ENCODE measurements at regions not wholly inside any gene's neighbourhood (a gene's known extent, or its start where the extent isn't known, plus 50 kb on each side); places are given as distances from the start of the nearest gene placed in this dataset.
"Not testable (repeated sequence)": the region's sequence is repeated elsewhere in the genome, so short reads cannot be mapped to it uniquely, and the experiment has no call there.

- DNase-seq: no peak
These were observed 505.7 kb upstream of the KIF2B start for GRCh38 chr17:53316988-53317387.

GRCh38 chr17:53316073-53316472 lies 506.7 kb upstream of the KIF2B start:
- DNase-seq: no peak

GRCh38 chr17:53314521-53314920 lies 508.2 kb upstream of the KIF2B start:
- DNase-seq: no peak

GRCh38 chr17:53313746-53314145 lies 509.0 kb upstream of the KIF2B start:
- DNase-seq: no peak

- no peak for DNase-seq
These were observed 544.3 kb upstream of the KIF2B start for GRCh38 chr17:53278466-53278865.

- no peak for DNase-seq
These were observed 549.6 kb upstream of the KIF2B start for GRCh38 chr17:53273126-53273525.

- DNase-seq: no peak
These were observed 551.8 kb upstream of the KIF2B start for GRCh38 chr17:53270936-53271335.

GRCh38 chr17:53264730-53265129 lies 558.0 kb upstream of the KIF2B start:
- DNase-seq: no peak

- DNase-seq: no peak
These were observed 568.6 kb upstream of the KIF2B start for GRCh38 chr17:53253956-53254597.

GRCh38 chr17:53249036-53249435 lies 573.7 kb upstream of the KIF2B start:
- no peak for DNase-seq

- no peak for DNase-seq
These were observed 588.6 kb upstream of the KIF2B start for GRCh38 chr17:53234138-53234537.

- DNase-seq: no peak
These were observed 595.2 kb upstream of the KIF2B start for GRCh38 chr17:53227514-53227913.

- DNase-seq: no peak
These were observed 595.6 kb upstream of the KIF2B start for GRCh38 chr17:53227111-53227510.

GRCh38 chr17:53219821-53220220 lies 602.9 kb upstream of the KIF2B start:
- no peak for DNase-seq

- no peak for DNase-seq
These were observed 604.0 kb upstream of the KIF2B start for GRCh38 chr17:53218723-53219122.

- DNase-seq: no peak
These were observed 605.4 kb upstream of the KIF2B start for GRCh38 chr17:53217311-53217710.

GRCh38 chr17:53208935-53209334 lies 613.8 kb upstream of the KIF2B start:
- DNase-seq: not testable (repeated sequence)

GRCh38 chr17:53193044-53193443 lies 629.7 kb upstream of the KIF2B start:
- DNase-seq: no peak

GRCh38 chr17:53191878-53192277 lies 630.8 kb upstream of the KIF2B start:
- peak in 1 of 2 experiments; percentile 3 for DNase-seq

- no peak for DNase-seq
These were observed 636.7 kb upstream of the KIF2B start for GRCh38 chr17:53186001-53186400.

GRCh38 chr17:53176629-53177028 lies 646.1 kb upstream of the KIF2B start:
- no peak for DNase-seq

GRCh38 chr17:53168413-53168812 lies 654.3 kb upstream of the KIF2B start:
- no peak for DNase-seq

GRCh38 chr17:53166731-53167130 lies 656.0 kb upstream of the KIF2B start:
- DNase-seq: no peak

- no peak for DNase-seq
These were observed 672.5 kb upstream of the KIF2B start for GRCh38 chr17:53150101-53150698.

GRCh38 chr17:53149316-53149715 lies 673.4 kb upstream of the KIF2B start:
- no peak for DNase-seq
